ENCODE measurements at regions not wholly inside any gene's neighbourhood (a gene's known extent, or its start where the extent isn't known, plus 50 kb on each side); places are given as distances from the start of the nearest gene placed in this dataset.

GRCh38 chr21:28378026-28378425 lies 614.7 kb downstream of the LTN1 start:
- Histone ChIP-seq H3K36me3 (no peaks in the 10 kb centered on the region), H3K27ac (no peak overlapping the region), H3K27me3 (ENCODE audit: insufficient read depth, low read depth, severe bottlenecking) (peaks cover 57% of the 10 kb centered on the region), H3K9me3 (ENCODE audit: severe bottlenecking) (no peaks in the 10 kb centered on the region), H3K4me3 (ENCODE audit: low read depth, low read length) (no peak overlapping the region)
- TF ChIP-seq CTCF (IDR thresholded peaks at IDR 0.05; ENCODE audit: low read depth, low read length) = no peak
- DNase-seq = no peak

GRCh38 chr21:28375708-28376385 lies 616.8 kb downstream of the LTN1 start:
- H3K36me3 ChIP-seq = no peaks in the 10 kb centered on the region
- no peak overlapping the region for H3K27ac ChIP-seq

GRCh38 chr21:28374881-28375280 lies 617.8 kb downstream of the LTN1 start:
- no peak for DNase-seq
- H3K9me3 ChIP-seq (ENCODE audit: severe bottlenecking) = no peaks in the 10 kb centered on the region
- H3K27me3 ChIP-seq (ENCODE audit: insufficient read depth, low read depth, severe bottlenecking) = peaks cover 51% of the 10 kb centered on the region
- no peaks in the 10 kb centered on the region for H3K36me3 ChIP-seq
- TF ChIP-seq CTCF (IDR thresholded peaks at IDR 0.05; ENCODE audit: low read depth, low read length) = no peak
- no peak overlapping the region for H3K4me3 ChIP-seq (ENCODE audit: low read depth, low read length)
- no peak overlapping the region for H3K27ac ChIP-seq

More at GRCh38 chr21:28375708-28376385, 616.8 kb downstream of the LTN1 start:
- TF ChIP-seq CTCF (IDR thresholded peaks at IDR 0.05; ENCODE audit: low read depth, low read length) = no peak
- no peak overlapping the region for H3K4me3 ChIP-seq (ENCODE audit: low read depth, low read length)
- H3K9me3 ChIP-seq (ENCODE audit: severe bottlenecking) = no peaks in the 10 kb centered on the region
- no peak for DNase-seq
- peaks cover 60% of the 10 kb centered on the region for H3K27me3 ChIP-seq (ENCODE audit: insufficient read depth, low read depth, severe bottlenecking)

- no peak overlapping the region for H3K27ac ChIP-seq
Measured at GRCh38 chr21:28371713-28372112, 621.0 kb downstream of the LTN1 start.

GRCh38 chr21:28359300-28359699 lies 633.4 kb downstream of the LTN1 start:
- H3K27ac ChIP-seq = no peak overlapping the region
- no peak overlapping the region for H3K4me3 ChIP-seq (ENCODE audit: low read depth, low read length)
- H3K9me3 ChIP-seq (ENCODE audit: severe bottlenecking) = no peaks in the 10 kb centered on the region
- no peak for TF ChIP-seq CTCF (IDR thresholded peaks at IDR 0.05; ENCODE audit: low read depth, low read length)
- no peak for DNase-seq
- H3K27me3 ChIP-seq (ENCODE audit: insufficient read depth, low read depth, severe bottlenecking) = peaks cover 29% of the 10 kb centered on the region
- no peaks in the 10 kb centered on the region for H3K36me3 ChIP-seq

More at GRCh38 chr21:28371713-28372112, 621.0 kb downstream of the LTN1 start:
- H3K36me3 ChIP-seq = no peaks in the 10 kb centered on the region
- no peaks in the 10 kb centered on the region for H3K9me3 ChIP-seq (ENCODE audit: severe bottlenecking)
- H3K27me3 ChIP-seq (ENCODE audit: insufficient read depth, low read depth, severe bottlenecking) = peaks cover 30% of the 10 kb centered on the region
- H3K4me3 ChIP-seq (ENCODE audit: low read depth, low read length) = no peak overlapping the region
- no peak for TF ChIP-seq CTCF (IDR thresholded peaks at IDR 0.05; ENCODE audit: low read depth, low read length)
- DNase-seq = no peak

GRCh38 chr21:28358702-28359101 lies 634.0 kb downstream of the LTN1 start:
- Histone ChIP-seq H3K4me3 (ENCODE audit: low read depth, low read length) (no peak overlapping the region), H3K27ac (no peak overlapping the region), H3K36me3 (no peaks in the 10 kb centered on the region), H3K9me3 (ENCODE audit: severe bottlenecking) (no peaks in the 10 kb centered on the region), H3K27me3 (ENCODE audit: insufficient read depth, low read depth, severe bottlenecking) (peaks cover 29% of the 10 kb centered on the region)
- DNase-seq = no peak
- TF ChIP-seq CTCF (IDR thresholded peaks at IDR 0.05; ENCODE audit: low read depth, low read length) = no peak
